ENCODE measurements at regions not wholly inside any gene's neighbourhood (a gene's known extent, or its start where the extent isn't known, plus 50 kb on each side); places are given as distances from the start of the nearest gene placed in this dataset.

GRCh38 chr9:83155733-83156132 lies 92.8 kb upstream of the RASEF start:
- DNase-seq (ENCODE audit: extremely low read depth in 1 of 4, low spot score in 3 of 4) (no peak), FAIRE-seq (no peak), ATAC-seq (no peak)
- Histone ChIP-seq H3K4me3 (no peak overlapping the region), H3K4me2 (ENCODE audit: insufficient read depth, low read length) (no peak overlapping the region), H3K9ac (ENCODE audit: insufficient read depth in 1 of 2, low read depth in 2 of 2, low read length in 2 of 2) (no peak overlapping the region), H3K79me2 (ENCODE audit: control insufficient read depth, insufficient read depth, low read length) (no peaks in the 10 kb centered on the region), H4K20me1 (replicated peaks; ENCODE audit: control insufficient read depth, insufficient read depth, low read length) (no peaks in the 10 kb centered on the region), H3K9me1 (ENCODE audit: control insufficient read depth, insufficient read depth, low read length) (no peaks in the 10 kb centered on the region), H3K4me1 (replicated peaks in 1 of 2; ENCODE audit: control insufficient read depth in 2 of 2, insufficient read depth in 2 of 2, low read length in 2 of 2) (no peaks in the 10 kb centered on the region), H3K9me3 (replicated peaks; ENCODE audit: control insufficient read depth, insufficient read depth, low read depth, low read length) (no peaks in the 10 kb centered on the region), H3K36me3 (ENCODE audit: control insufficient read depth, insufficient read depth, low read length) (no peaks in the 10 kb centered on the region), H3K27me3 (ENCODE audit: control insufficient read depth in 2 of 2, insufficient read depth in 2 of 2, low read length in 2 of 2) (no peaks in the 10 kb centered on the region), H2AFZ (ENCODE audit: low read depth, low read length) (no peak overlapping the region), H3K27ac (ENCODE audit: extremely low read depth, low read depth, low read length) (no peak overlapping the region)
- POLR2A ChIA-PET, result no interaction called here
- TF ChIP-seq ZNF12 (CRISPR knock-in tag; IDR thresholded peaks at IDR 0.05), result no peak
- intact Hi-C loops (cut with micrococcal nuclease), result no loop called here
- CTCF ChIA-PET (ENCODE audit: low intra/inter-chr PET ratio), result no interaction called here
- in situ Hi-C loops (cut with MboI), result no loop called here
- no TSS peak for BruUV-seq (replicated peaks)

- intact Hi-C loops (cut with micrococcal nuclease), result no loop called here
- no peak overlapping the region for H3K4me2 ChIP-seq (ENCODE audit: insufficient read depth, low read length)
- WGBS (ENCODE audit: insufficient coverage, low coverage, missing lambda C conversion rate), result 0% methylated on average over 2 of the region's 2 CpGs
- ChIA-PET POLR2A (no interaction called here), CTCF (ENCODE audit: low intra/inter-chr PET ratio) (no interaction called here)
- no peaks in the 10 kb centered on the region for H3K79me2 ChIP-seq (ENCODE audit: control insufficient read depth, insufficient read depth, low read length)
- H3K27ac ChIP-seq (ENCODE audit: extremely low read depth, low read depth, low read length), result no peak overlapping the region
- H3K4me1 ChIP-seq (replicated peaks in 1 of 2; ENCODE audit: control insufficient read depth in 2 of 2, insufficient read depth in 2 of 2, low read length in 2 of 2), result no peaks in the 10 kb centered on the region
- no peaks in the 10 kb centered on the region for H3K36me3 ChIP-seq (ENCODE audit: control insufficient read depth, insufficient read depth, low read length)
- in situ Hi-C loops (cut with MboI), result no loop called here
- H3K9me1 ChIP-seq (ENCODE audit: control insufficient read depth, insufficient read depth, low read length), result no peaks in the 10 kb centered on the region
- H3K9ac ChIP-seq (ENCODE audit: insufficient read depth in 1 of 2, low read depth in 2 of 2, low read length in 2 of 2), result no peak overlapping the region
- no peak for ATAC-seq
- H3K9me3 ChIP-seq (replicated peaks; ENCODE audit: control insufficient read depth, insufficient read depth, low read depth, low read length), result no peaks in the 10 kb centered on the region
- BruUV-seq (replicated peaks), result no TSS peak
- H3K27me3 ChIP-seq (ENCODE audit: control insufficient read depth in 2 of 2, insufficient read depth in 2 of 2, low read length in 2 of 2), result no peaks in the 10 kb centered on the region
- no peak for FAIRE-seq
- no peak for TF ChIP-seq CCAR2 (IDR thresholded peaks at IDR 0.05; ENCODE audit: low read depth, low read length)
- no peak for TF ChIP-seq ZNF124 (CRISPR knock-in tag; IDR thresholded peaks at IDR 0.05)
- TF ChIP-seq TCF7L2 (IDR thresholded peaks at IDR 0.05; ENCODE audit: low read depth, low read length), result no peak
- TF ChIP-seq ZBTB12 (CRISPR knock-in tag; IDR thresholded peaks at IDR 0.05), result no peak
- TF ChIP-seq ZBTB49 (CRISPR knock-in tag; IDR thresholded peaks at IDR 0.05; ENCODE audit: borderline replicate concordance), result no peak
- TF ChIP-seq TCF15 (CRISPR knock-in tag; IDR thresholded peaks at IDR 0.05), result no peak
- no peak for TF ChIP-seq ZNF740 (CRISPR knock-in tag; IDR thresholded peaks at IDR 0.05)
- no peak for TF ChIP-seq ZNF740 (tag; IDR thresholded peaks at IDR 0.05)
- H3K4me3 ChIP-seq, result no peak overlapping the region
- no peak for DNase-seq (ENCODE audit: extremely low read depth in 1 of 4, low spot score in 3 of 4)
- H4K20me1 ChIP-seq (replicated peaks; ENCODE audit: control insufficient read depth, insufficient read depth, low read length), result no peaks in the 10 kb centered on the region
- no peak overlapping the region for H2AFZ ChIP-seq (ENCODE audit: low read depth, low read length)
Observed at GRCh38 chr9:83154821-83155220, 91.9 kb upstream of the RASEF start.

Measured in K562 (cell line).